NOMO-1 (cell line): ENCODE measurements at regions not wholly inside any gene's neighbourhood (a gene's known extent, or its start where the extent isn't known, plus 50 kb on each side); places are given as distances from the start of the nearest gene placed in this dataset.
"Not testable (repeated sequence)": the region's sequence is repeated elsewhere in the genome, so short reads cannot be mapped to it uniquely, and the experiment has no call there.

ENCODE experiments used
- DNase-seq, 2 experiments: peaks; one replicate each; lab custom pipeline; 2025; ENCODE audit not compliant: unreplicated experiment in 2 of 2; lab: John Stamatoyannopoulos, UW

GRCh38 chr3:20842594-20843436 is 656.8 kb upstream of the SGO1 start:
- no peak for DNase-seq

GRCh38 chr3:20842002-20842401 is 656.0 kb upstream of the SGO1 start:
- no peak for DNase-seq

- DNase-seq, result no peak
Observed at GRCh38 chr3:20837676-20838302, 651.8 kb upstream of the SGO1 start.

GRCh38 chr3:20836801-20837200 is 650.8 kb upstream of the SGO1 start:
- DNase-seq, result no peak

GRCh38 chr3:20832963-20833362 is 647.0 kb upstream of the SGO1 start:
- DNase-seq, result no peak

GRCh38 chr3:20822251-20822650 is 636.2 kb upstream of the SGO1 start:
- no peak for DNase-seq

GRCh38 chr3:20820872-20821271 is 634.9 kb upstream of the SGO1 start:
- not testable (repeated sequence) for DNase-seq

- DNase-seq, result no peak
Observed at GRCh38 chr3:20811631-20812030, 625.6 kb upstream of the SGO1 start.

GRCh38 chr3:20811006-20811405 is 625.0 kb upstream of the SGO1 start:
- DNase-seq, result no peak

- no peak for DNase-seq
Observed at GRCh38 chr3:20810555-20810954, 624.5 kb upstream of the SGO1 start.

GRCh38 chr3:20809356-20809755 is 623.4 kb upstream of the SGO1 start:
- DNase-seq, result no peak

- DNase-seq, result no peak
Observed at GRCh38 chr3:20808864-20809263, 622.9 kb upstream of the SGO1 start.

GRCh38 chr3:20798666-20799065 is 612.7 kb upstream of the SGO1 start:
- no peak for DNase-seq

GRCh38 chr3:20787005-20787404 is 601.0 kb upstream of the SGO1 start:
- no peak for DNase-seq

- DNase-seq, result no peak
Observed at GRCh38 chr3:20776692-20777091, 590.7 kb upstream of the SGO1 start.

GRCh38 chr3:20776286-20776685 is 590.3 kb upstream of the SGO1 start:
- DNase-seq, result no peak

GRCh38 chr3:20773320-20773984 is 587.4 kb upstream of the SGO1 start:
- DNase-seq, result no peak

GRCh38 chr3:20772869-20773268 is 586.9 kb upstream of the SGO1 start:
- no peak for DNase-seq

GRCh38 chr3:20769430-20769829 is 583.4 kb upstream of the SGO1 start:
- DNase-seq, result no peak

- no peak for DNase-seq
Observed at GRCh38 chr3:20760981-20761380, 575.0 kb upstream of the SGO1 start.

GRCh38 chr3:20752416-20752815 is 566.4 kb upstream of the SGO1 start:
- no peak for DNase-seq

GRCh38 chr3:20751296-20751695 is 565.3 kb upstream of the SGO1 start:
- DNase-seq, result no peak
